ENCODE measurements at regions not wholly inside any gene's neighbourhood (a gene's known extent, or its start where the extent isn't known, plus 50 kb on each side); places are given as distances from the start of the nearest gene placed in this dataset.

- no peak for DNase-seq (ENCODE audit: low spot score in 2 of 2)
- H3K4me3 ChIP-seq, result no peak overlapping the region
- H3K4me1 ChIP-seq, result no peaks in the 10 kb centered on the region
- H3K9me3 ChIP-seq, result no peaks in the 10 kb centered on the region
- TF ChIP-seq POLR2AphosphoS5 (IDR thresholded peaks at IDR 0.05) (no peak), EP300 (IDR thresholded peaks at IDR 0.05) (no peak), POLR2A (IDR thresholded peaks at IDR 0.05) (no peak), CTCF (IDR thresholded peaks at IDR 0.05) (no peak)
- H3K27ac ChIP-seq, result no peak overlapping the region
- H3K27me3 ChIP-seq, result peaks cover 33% of the 10 kb centered on the region
- 59% methylated on average over 7 of the region's 7 CpGs for WGBS
- no peaks in the 10 kb centered on the region for H3K36me3 ChIP-seq
These were observed 51.3 kb upstream of the PFKP start for GRCh38 chr10:3016016-3016415.

- WGBS, result 41% methylated on average over 9 of the region's 9 CpGs
- Histone ChIP-seq H3K9me3 (no peaks in the 10 kb centered on the region), H3K27ac (no peak overlapping the region), H3K36me3 (no peaks in the 10 kb centered on the region), H3K4me3 (no peak overlapping the region), H3K27me3 (peaks cover 29% of the 10 kb centered on the region), H3K4me1 (no peaks in the 10 kb centered on the region)
- TF ChIP-seq CTCF (IDR thresholded peaks at IDR 0.05), result no peak
- TF ChIP-seq EP300 (IDR thresholded peaks at IDR 0.05), result no peak
- no peak for TF ChIP-seq POLR2A (IDR thresholded peaks at IDR 0.05)
- no peak for TF ChIP-seq POLR2AphosphoS5 (IDR thresholded peaks at IDR 0.05)
- DNase-seq (ENCODE audit: low spot score in 2 of 2), result no peak
These were observed 52.4 kb upstream of the PFKP start for GRCh38 chr10:3014968-3015367.

- Histone ChIP-seq H3K36me3 (no peaks in the 10 kb centered on the region), H3K4me1 (no peaks in the 10 kb centered on the region), H3K4me3 (no peak overlapping the region), H3K27ac (no peak overlapping the region), H3K27me3 (peaks cover 32% of the 10 kb centered on the region), H3K9me3 (no peaks in the 10 kb centered on the region)
- DNase-seq (ENCODE audit: low spot score in 2 of 2), result no peak
- 76% methylated on average over 5 of the region's 5 CpGs for WGBS
- TF ChIP-seq POLR2AphosphoS5 (IDR thresholded peaks at IDR 0.05), result no peak
- no peak for TF ChIP-seq CTCF (IDR thresholded peaks at IDR 0.05)
These were observed 55.1 kb upstream of the PFKP start for GRCh38 chr10:3012223-3012622.

- TF ChIP-seq EP300 (IDR thresholded peaks at IDR 0.05) (no peak), POLR2A (IDR thresholded peaks at IDR 0.05) (no peak), POLR2AphosphoS5 (IDR thresholded peaks at IDR 0.05) (no peak), CTCF (IDR thresholded peaks at IDR 0.05) (no peak)
- no peaks in the 10 kb centered on the region for H3K4me1 ChIP-seq
- 30% methylated on average over 9 of the region's 10 CpGs for WGBS
These were observed 56.4 kb upstream of the PFKP start for GRCh38 chr10:3010816-3011460.

GRCh38 chr10:3010334-3010733 lies 57.0 kb upstream of the PFKP start:
- TF ChIP-seq CTCF (IDR thresholded peaks at IDR 0.05), result no peak
- TF ChIP-seq EP300 (IDR thresholded peaks at IDR 0.05), result no peak
- no peak for TF ChIP-seq POLR2AphosphoS5 (IDR thresholded peaks at IDR 0.05)
- TF ChIP-seq POLR2A (IDR thresholded peaks at IDR 0.05), result no peak
- Histone ChIP-seq H3K36me3 (no peaks in the 10 kb centered on the region), H3K9me3 (no peaks in the 10 kb centered on the region), H3K27me3 (peaks cover 39% of the 10 kb centered on the region), H3K4me1 (no peaks in the 10 kb centered on the region), H3K27ac (no peak overlapping the region), H3K4me3 (no peak overlapping the region)
- DNase-seq (ENCODE audit: low spot score in 2 of 2), result no peak
- 66% methylated on average over 8 of the region's 8 CpGs for WGBS

More at GRCh38 chr10:3010816-3011460, 56.4 kb upstream of the PFKP start:
- no peak overlapping the region for H3K4me3 ChIP-seq
- no peaks in the 10 kb centered on the region for H3K36me3 ChIP-seq
- no peak for DNase-seq (ENCODE audit: low spot score in 2 of 2)
- H3K9me3 ChIP-seq, result no peaks in the 10 kb centered on the region
- no peak overlapping the region for H3K27ac ChIP-seq
- H3K27me3 ChIP-seq, result peaks cover 39% of the 10 kb centered on the region

All from suprapubic skin (tissue), 4 donors.